ENCODE measurements at regions not wholly inside any gene's neighbourhood (a gene's known extent, or its start where the extent isn't known, plus 50 kb on each side); places are given as distances from the start of the nearest gene placed in this dataset.

DNA sequence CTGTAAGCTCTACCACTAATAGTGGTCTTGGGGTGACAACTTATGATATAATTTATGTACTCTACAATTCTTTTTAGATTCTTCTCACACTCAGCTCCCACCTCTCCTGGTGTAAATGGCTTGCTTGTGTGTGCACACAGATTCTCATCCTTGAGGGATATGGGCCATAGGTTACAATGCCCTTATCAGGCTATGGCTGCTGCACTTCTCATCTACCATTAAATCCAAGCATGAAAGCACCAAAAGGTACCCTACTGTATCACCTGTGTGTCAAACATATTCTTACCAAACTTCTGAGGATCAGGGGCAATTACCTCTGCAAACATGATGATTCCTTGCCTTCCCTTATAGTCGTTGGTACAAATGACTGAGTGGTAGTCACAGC is 891.9 kb downstream of the SQOR start:
- TF ChIP-seq CTCF (IDR thresholded peaks at IDR 0.05) (no peak), POLR2A (IDR thresholded peaks at IDR 0.05) (no peak)

All from thyroid gland (tissue), 4 donors.